BE2C (cell line): ENCODE measurements at regions not wholly inside any gene's neighbourhood (a gene's known extent, or its start where the extent isn't known, plus 50 kb on each side); places are given as distances from the start of the nearest gene placed in this dataset.

Source experiments
- DNase-seq: peaks from one replicate; pipeline ENCODE4 v3.0.0-alpha.2; 2020
- H3K27me3 ChIP-seq: fragments of 250-450 bp; sonication (Bioruptor Pico); 2 replicates; pipeline ENCODE4 v1.5.1; 2020; ENCODE audit warnings: mild to moderate bottlenecking
- H3K36me3 ChIP-seq: fragments of 250-450 bp; sonication (Bioruptor Pico); 2 replicates; pipeline ENCODE4 v1.5.1; 2020; ENCODE audit warnings: mild to moderate bottlenecking
- H3K4me1 ChIP-seq: fragments of 250-450 bp; sonication (Bioruptor Pico); 2 replicates; pipeline ENCODE4 v1.5.1; 2020
- H3K4me3 ChIP-seq: 2 replicates; pipeline ENCODE4 v1.5.1; 2011; ENCODE audit warnings: low read depth, low read length
- H3K9me3 ChIP-seq: fragments of 250-450 bp; sonication (Bioruptor Pico); 2 replicates; pipeline ENCODE4 v1.5.1; 2020
- TF ChIP-seq, protein P1 (sequence below): IDR thresholded peaks from 2 replicates; pipeline ENCODE4 v1.5.1; 2012; ENCODE audit warnings: mild to moderate bottlenecking, low read depth, low read length

DNA sequence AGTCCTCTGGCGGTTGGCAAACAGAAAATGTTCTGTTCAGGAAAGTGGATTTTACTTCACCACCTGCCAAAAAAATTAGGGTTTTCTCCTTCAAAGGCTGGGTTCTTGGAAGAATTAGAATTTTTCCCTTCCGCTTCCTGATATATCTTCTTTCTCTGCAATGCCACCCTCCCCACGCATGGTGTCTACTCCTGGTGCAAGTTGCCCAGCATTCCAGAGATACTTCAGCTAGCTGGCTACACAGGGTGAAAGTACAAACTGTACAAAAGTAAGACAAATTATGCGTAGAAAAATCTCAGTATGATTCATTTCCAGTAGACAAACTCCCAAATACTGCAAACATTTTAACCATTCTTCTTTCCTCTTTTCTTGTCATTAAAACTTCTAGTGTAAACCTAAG is 430.1 kb upstream of the ESRRG start:
- DNase-seq: no peak
- no peaks in the 10 kb centered on the region for H3K9me3 ChIP-seq
- TF ChIP-seq, protein P1, sequence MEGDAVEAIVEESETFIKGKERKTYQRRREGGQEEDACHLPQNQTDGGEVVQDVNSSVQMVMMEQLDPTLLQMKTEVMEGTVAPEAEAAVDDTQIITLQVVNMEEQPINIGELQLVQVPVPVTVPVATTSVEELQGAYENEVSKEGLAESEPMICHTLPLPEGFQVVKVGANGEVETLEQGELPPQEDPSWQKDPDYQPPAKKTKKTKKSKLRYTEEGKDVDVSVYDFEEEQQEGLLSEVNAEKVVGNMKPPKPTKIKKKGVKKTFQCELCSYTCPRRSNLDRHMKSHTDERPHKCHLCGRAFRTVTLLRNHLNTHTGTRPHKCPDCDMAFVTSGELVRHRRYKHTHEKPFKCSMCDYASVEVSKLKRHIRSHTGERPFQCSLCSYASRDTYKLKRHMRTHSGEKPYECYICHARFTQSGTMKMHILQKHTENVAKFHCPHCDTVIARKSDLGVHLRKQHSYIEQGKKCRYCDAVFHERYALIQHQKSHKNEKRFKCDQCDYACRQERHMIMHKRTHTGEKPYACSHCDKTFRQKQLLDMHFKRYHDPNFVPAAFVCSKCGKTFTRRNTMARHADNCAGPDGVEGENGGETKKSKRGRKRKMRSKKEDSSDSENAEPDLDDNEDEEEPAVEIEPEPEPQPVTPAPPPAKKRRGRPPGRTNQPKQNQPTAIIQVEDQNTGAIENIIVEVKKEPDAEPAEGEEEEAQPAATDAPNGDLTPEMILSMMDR: no peak

DNA sequence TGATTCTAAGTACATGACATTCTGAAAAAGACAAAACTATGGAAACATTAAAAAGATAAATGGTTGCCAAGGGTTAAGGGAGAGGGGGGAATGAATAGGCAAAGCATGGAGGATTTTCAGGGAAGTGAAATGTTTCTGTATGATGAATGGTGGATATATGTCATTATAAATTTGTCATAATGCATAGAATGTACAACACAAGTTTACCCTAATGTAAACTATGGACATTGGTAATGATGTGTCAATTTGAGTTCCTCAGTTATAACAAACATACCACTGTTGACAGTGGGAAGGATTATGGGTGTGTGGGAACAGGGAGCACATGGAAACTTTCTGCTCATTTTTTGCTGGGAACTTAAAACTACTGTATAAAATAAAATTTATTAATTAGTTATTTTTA is 427.1 kb upstream of the ESRRG start:
- TF ChIP-seq, protein P1: no peak

More for the DNA sequence above, 430.1 kb upstream of the ESRRG start:
- Histone ChIP-seq H3K27me3 (peaks cover 3% of the 10 kb centered on the region; the same call in 1 of the 2 replicates), H3K36me3 (no peaks in the 10 kb centered on the region; the same call in 1 of the 2 replicates), H3K4me1 (no peaks in the 10 kb centered on the region), H3K4me3 (no peak overlapping the region)

DNA sequence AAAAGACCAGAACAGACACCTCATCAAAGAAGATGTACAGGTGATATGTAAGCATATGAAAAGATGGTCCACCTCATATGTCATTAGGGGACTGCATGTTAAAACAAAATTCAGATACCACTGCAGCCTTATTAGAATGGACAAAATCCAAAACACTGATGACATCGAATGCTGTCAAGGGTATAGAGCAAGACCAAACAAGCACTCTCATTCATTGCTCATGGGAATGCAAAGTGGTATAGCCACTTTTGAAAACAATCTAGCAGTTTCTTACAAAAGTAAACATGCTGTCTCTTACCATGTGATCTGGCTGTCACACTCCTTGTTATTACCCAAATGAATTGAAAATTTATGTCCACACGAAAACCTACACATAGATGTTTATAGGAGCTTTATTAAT is 426.6 kb upstream of the ESRRG start:
- Histone ChIP-seq H3K4me3 (no peak overlapping the region), H3K4me1 (no peaks in the 10 kb centered on the region), H3K36me3 (no peaks in the 10 kb centered on the region; the same call in 1 of the 2 replicates), H3K9me3 (no peaks in the 10 kb centered on the region), H3K27me3 (no peaks in the 10 kb centered on the region; the same call in 1 of the 2 replicates)
- no peak for DNase-seq
- TF ChIP-seq, protein P1: no peak

More for the DNA sequence above, 427.1 kb upstream of the ESRRG start:
- Histone ChIP-seq H3K36me3 (no peaks in the 10 kb centered on the region; the same call in 1 of the 2 replicates), H3K4me1 (no peaks in the 10 kb centered on the region), H3K27me3 (no peaks in the 10 kb centered on the region; the same call in 1 of the 2 replicates), H3K4me3 (no peak overlapping the region), H3K9me3 (no peaks in the 10 kb centered on the region)
- no peak for DNase-seq

DNA sequence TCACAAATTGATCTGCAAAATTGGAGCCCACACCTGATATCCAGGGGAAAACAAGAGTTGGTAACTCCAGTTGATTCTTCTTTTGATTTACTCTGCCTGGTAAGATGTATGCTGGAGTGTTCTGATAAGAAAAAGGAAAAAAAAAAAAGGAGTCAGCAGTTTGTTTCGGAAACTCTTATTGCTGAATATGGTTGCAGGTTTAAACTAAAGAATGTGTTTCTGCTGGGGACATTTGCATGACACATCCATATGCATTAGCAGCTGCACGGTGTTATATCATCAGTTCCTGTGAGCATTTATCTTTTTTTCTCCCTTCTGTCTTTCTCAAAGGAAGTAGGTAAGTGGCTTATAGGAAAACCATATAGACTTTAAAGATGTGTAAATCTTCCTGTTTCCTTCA is 418.5 kb upstream of the ESRRG start:
- Histone ChIP-seq H3K4me1 (no peaks in the 10 kb centered on the region), H3K36me3 (no peaks in the 10 kb centered on the region), H3K4me3 (no peak overlapping the region), H3K27me3 (peaks cover 3% of the 10 kb centered on the region), H3K9me3 (no peaks in the 10 kb centered on the region)
- TF ChIP-seq, protein P1: no peak
- no peak for DNase-seq

DNA sequence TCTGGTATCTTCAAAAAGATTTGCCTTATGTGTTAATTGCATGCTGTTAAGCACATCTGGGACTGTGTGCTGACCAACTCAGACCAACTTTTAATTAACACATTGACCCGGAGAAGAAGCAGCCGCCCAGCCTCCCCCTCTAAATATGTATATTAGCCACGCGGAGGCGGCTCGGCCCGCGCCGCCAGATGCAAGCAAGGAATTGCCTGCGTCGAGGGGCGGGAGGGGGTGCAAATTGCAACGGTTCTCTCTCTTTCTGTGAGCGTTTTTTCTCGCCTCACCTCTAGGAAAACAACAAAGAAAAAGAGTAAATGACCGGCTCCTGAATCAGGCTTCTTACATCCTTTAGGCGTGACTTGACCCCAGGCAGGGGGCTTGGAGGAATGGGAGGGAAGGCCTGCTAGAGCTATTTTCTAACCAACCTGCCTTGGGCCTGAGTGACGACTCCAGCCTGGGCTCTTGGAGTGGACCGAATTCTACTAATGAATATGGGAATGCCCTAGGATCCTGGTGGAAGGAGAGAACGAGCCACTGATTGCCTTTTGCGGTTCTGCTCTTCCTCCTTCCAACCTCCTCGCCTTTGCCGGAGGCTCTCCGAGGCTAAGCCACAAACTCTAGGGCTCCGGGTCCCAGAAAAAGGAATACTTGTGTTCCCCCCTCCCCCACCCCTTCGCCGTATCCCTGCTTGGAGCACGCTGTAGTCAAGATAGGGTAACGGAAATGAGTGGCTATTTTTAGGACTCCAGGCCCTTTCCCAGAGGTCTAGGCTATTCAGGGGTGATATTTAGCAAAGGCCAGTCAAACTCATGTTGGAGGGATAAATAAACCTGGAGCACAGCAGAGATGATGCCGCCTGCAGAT is 417.0 kb upstream of the ESRRG start:
- no peaks in the 10 kb centered on the region for H3K4me1 ChIP-seq
- peaks cover 18% of the 10 kb centered on the region for H3K27me3 ChIP-seq
- H3K9me3 ChIP-seq: no peaks in the 10 kb centered on the region
- DNase-seq: no peak
- H3K4me3 ChIP-seq: no peak overlapping the region
- H3K36me3 ChIP-seq: no peaks in the 10 kb centered on the region
- TF ChIP-seq, protein P1: no peak

DNA sequence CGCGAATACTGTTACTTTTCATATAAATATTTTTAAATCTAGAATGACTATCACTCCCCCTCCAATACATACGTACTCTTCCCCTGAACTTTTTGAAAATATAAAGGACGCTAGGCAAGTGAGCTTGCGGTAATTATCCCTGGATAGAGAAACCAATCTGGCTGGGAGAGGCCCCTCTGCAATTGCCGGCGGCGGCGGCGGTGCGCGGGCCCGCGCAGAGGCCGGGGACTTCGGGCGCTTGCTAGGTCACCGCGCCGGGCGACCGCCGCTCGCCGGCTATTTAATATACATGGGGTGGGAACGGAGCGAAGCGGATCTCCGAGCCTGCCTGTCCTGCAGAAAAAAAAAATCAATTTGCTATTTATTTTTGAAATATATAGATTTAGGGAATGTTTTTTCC is 416.3 kb upstream of the ESRRG start:
- DNase-seq: no peak
- H3K36me3 ChIP-seq: no peaks in the 10 kb centered on the region
- H3K4me3 ChIP-seq: no peak overlapping the region
- peaks cover 25% of the 10 kb centered on the region for H3K27me3 ChIP-seq
- TF ChIP-seq, protein P1: no peak
- no peaks in the 10 kb centered on the region for H3K9me3 ChIP-seq
- no peaks in the 10 kb centered on the region for H3K4me1 ChIP-seq
